ENCODE measurements at regions not wholly inside any gene's neighbourhood (a gene's known extent, or its start where the extent isn't known, plus 50 kb on each side); places are given as distances from the start of the nearest gene placed in this dataset.

- TF ChIP-seq, protein P1, sequence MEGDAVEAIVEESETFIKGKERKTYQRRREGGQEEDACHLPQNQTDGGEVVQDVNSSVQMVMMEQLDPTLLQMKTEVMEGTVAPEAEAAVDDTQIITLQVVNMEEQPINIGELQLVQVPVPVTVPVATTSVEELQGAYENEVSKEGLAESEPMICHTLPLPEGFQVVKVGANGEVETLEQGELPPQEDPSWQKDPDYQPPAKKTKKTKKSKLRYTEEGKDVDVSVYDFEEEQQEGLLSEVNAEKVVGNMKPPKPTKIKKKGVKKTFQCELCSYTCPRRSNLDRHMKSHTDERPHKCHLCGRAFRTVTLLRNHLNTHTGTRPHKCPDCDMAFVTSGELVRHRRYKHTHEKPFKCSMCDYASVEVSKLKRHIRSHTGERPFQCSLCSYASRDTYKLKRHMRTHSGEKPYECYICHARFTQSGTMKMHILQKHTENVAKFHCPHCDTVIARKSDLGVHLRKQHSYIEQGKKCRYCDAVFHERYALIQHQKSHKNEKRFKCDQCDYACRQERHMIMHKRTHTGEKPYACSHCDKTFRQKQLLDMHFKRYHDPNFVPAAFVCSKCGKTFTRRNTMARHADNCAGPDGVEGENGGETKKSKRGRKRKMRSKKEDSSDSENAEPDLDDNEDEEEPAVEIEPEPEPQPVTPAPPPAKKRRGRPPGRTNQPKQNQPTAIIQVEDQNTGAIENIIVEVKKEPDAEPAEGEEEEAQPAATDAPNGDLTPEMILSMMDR (IDR thresholded peaks at IDR 0.05), result no peak
- TF ChIP-seq POLR2A (IDR thresholded peaks at IDR 0.05), result no peak
Observed at GRCh38 chr11:131302836-131303235, 67.6 kb upstream of the NTM start.
